Loucy (cell line): ENCODE measurements at regions not wholly inside any gene's neighbourhood (a gene's known extent, or its start where the extent isn't known, plus 50 kb on each side); places are given as distances from the start of the nearest gene placed in this dataset.

Experiments used
- CTCF ChIP-seq: fragments of 200-600 bp; sonication (generic); conservative IDR thresholded peaks from 2 replicates; pipeline ENCODE4 v1.5.1; 2014; ENCODE audit warnings: mild to moderate bottlenecking, antibody characterized with exemption, low read length
- EZH2phosphoT487 ChIP-seq: fragments of 200-600 bp; IDR thresholded peaks from 2 replicates; pipeline ENCODE4 v1.6.1; 2018; ENCODE audit warnings: antibody characterized with exemption, mild to moderate bottlenecking, moderate library complexity, borderline replicate concordance

GRCh38 chr2:19675003-19675629, 226.7 kb downstream of the TTC32 start:
- TF ChIP-seq CTCF (no peak), EZH2phosphoT487 (no peak)
